SU-DHL-6 (cell line): ENCODE measurements at regions not wholly inside any gene's neighbourhood (a gene's known extent, or its start where the extent isn't known, plus 50 kb on each side); places are given as distances from the start of the nearest gene placed in this dataset.

Experiments
- CTCF ChIP-seq: fragments of 200-600 bp; sonication (generic); IDR thresholded peaks from one replicate; pipeline ENCODE4 v1.5.1; 2017; ENCODE audit warnings: antibody characterized with exemption, mild to moderate bottlenecking, low read length, moderate library complexity; ENCODE audit not compliant: insufficient read depth, poor library complexity, severe bottlenecking
- EZH2phosphoT487 ChIP-seq: fragments of 200-600 bp; sonication (generic), shearing (Covaris generic); conservative IDR thresholded peaks from 2 replicates; pipeline ENCODE4 v1.6.1; 2018; ENCODE audit warnings: mild to moderate bottlenecking, antibody characterized with exemption, low read length, moderate library complexity, mixed read lengths

- TF ChIP-seq CTCF: no peak
- TF ChIP-seq EZH2phosphoT487: no peak
Measured at GRCh38 chr19:29393915-29394460, 131.8 kb upstream of the VSTM2B start.
